Activated CD4-positive, alpha-beta T cell treated with anti-CD3 and anti-CD28 coated beads for 1 hour (primary cell): ENCODE measurements at regions not wholly inside any gene's neighbourhood (a gene's known extent, or its start where the extent isn't known, plus 50 kb on each side); places are given as distances from the start of the nearest gene placed in this dataset.

Source experiments
- DNase-seq: peaks from one replicate; pipeline ENCODE4 v3.0.0-alpha.2; 2020

- no peak for DNase-seq
These were observed 107.3 kb upstream of the CCDC196 start for GRCh38 chr14:66378712-66379505.

- no peak for DNase-seq
These were observed 106.0 kb upstream of the CCDC196 start for GRCh38 chr14:66380143-66380542.

DNA sequence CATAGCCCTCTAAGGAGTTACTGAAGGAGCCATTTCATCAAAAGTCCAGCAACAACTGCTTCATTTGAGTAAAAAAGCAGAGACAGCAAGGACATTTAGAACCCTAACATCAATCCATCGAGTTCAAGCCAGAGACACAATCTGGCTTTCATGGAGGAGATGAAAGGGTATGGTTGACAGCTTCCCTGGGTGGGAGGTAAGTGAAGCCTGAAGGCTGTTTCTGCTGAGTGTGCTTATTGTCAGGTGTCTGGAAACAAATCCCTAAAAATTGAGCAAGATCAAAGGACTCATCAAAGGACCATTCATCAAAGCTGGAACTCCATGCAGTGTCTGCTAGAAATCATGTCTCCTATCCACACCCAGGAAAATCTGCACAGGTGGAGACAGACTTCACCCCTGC is 104.4 kb upstream of the CCDC196 start:
- DNase-seq = no peak

GRCh38 chr14:66383257-66383656 is 102.9 kb upstream of the CCDC196 start:
- no peak for DNase-seq

GRCh38 chr14:66383771-66384170 is 102.4 kb upstream of the CCDC196 start:
- no peak for DNase-seq

GRCh38 chr14:66388516-66388915 is 97.7 kb upstream of the CCDC196 start:
- DNase-seq = no peak

DNA sequence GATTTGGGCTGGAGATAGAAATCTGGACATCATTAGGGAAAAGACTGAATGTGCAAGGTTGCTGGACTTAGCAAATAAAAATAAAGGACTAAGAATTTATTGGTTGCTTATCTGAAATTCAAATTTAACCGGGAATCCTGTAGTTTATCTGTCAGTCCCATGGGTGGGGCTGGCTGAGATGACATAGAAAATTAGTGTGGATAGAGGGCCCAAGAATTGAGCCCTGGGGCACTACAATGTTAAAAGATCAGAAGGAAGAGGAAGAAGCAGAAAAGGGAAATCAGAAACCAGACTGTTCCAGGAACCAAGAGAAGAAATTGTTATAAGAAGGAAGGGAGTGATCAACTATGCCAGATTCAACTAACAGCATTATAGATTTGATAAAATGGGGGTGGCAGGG is 96.7 kb upstream of the CCDC196 start:
- DNase-seq = no peak

- no peak for DNase-seq
These were observed 90.9 kb upstream of the CCDC196 start for GRCh38 chr14:66395300-66395699.

GRCh38 chr14:66396164-66396563 is 90.0 kb upstream of the CCDC196 start:
- DNase-seq = no peak

DNA sequence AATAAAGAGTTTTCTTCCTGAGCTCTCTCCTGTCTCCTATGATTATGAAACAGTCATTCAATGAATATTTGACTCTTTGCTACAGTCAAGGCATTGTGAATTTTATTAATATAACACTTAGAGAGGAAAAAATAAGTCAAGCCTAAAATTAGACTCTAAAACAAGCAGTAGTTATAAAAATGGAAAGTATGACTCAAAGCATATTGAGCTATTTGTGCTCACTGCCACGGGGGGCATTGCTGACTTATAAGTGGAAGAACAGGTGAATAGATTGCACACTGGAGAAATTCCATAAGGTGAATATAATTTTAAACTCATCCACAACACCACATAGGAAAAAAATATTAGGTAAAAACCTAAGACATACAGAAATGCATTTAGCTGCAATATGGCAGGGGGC is 87.7 kb upstream of the CCDC196 start:
- no peak for DNase-seq

DNA sequence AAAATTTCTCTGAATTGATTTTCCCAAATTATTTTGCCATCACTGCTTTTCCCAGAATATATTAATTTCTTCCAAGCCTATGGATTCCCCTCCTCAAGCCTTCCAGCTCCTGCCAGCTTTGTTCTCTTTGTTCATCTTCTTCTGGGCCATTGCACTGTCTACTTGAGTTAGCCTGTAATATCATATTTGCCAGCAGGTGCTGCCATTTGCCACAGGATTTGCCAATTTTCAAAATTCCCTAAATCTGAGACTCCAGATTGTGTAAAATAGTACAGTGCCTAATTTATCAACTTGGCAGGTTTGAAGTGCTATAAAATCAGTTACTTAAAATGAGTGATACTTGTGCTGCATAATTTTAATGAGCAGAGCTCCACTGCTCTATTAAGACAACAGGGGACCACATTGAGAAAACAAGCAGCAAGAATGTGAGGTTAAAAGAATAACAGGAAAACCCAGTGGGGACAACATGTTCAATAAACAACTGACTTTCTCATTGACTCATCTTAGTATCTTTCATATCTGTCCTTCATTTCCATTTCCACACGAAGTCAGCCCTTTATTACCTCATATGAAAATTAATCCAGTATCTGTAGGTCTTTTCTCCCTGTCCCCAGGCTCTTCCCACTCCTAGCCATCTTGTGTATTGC is 84.6 kb upstream of the CCDC196 start:
- DNase-seq = no peak

DNA sequence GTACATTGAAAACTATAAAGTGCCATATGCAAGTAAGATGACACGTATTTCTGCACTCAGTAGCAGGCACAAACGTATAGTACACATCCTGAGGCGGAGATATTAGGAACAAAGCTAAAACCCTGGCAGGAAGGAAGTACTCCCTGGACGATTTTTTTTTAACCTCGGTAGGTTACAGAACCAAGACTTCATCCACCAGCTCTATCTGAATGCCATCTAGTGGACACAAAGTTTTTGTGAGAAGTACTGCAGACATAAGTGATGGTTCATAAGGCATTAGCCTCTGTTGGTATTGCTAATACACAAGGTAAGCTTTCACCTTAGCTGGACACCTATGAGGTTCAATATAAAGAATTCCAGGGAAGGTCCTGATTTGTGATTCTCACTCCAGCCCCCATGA is 83.0 kb upstream of the CCDC196 start:
- DNase-seq = no peak

DNA sequence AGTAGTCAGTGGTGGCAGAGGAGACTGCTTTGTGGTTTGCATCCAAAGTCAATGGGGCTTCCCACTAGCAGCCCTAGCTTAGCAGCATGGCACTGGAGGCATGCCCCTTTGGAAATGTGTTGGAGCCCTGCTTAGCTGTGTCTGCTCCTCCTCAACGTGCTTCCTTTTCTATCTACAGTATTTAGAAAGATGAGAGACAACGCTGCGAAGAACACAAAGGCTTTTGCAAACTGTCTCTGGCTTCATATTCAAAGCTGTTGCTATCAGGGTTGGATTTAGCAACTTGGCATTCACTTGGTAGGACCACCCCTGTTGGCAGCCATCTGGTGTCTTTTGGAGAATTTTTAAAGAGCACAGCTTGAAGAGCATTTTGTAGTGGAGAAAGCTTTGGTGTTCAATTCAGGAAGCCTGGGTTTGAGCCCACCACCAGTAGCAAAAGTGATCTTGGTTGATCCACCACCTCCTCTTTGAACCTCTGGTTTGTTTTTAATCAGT is 82.1 kb upstream of the CCDC196 start:
- DNase-seq = no peak

- no peak for DNase-seq
These were observed 81.0 kb upstream of the CCDC196 start for GRCh38 chr14:66405158-66405557.

DNA sequence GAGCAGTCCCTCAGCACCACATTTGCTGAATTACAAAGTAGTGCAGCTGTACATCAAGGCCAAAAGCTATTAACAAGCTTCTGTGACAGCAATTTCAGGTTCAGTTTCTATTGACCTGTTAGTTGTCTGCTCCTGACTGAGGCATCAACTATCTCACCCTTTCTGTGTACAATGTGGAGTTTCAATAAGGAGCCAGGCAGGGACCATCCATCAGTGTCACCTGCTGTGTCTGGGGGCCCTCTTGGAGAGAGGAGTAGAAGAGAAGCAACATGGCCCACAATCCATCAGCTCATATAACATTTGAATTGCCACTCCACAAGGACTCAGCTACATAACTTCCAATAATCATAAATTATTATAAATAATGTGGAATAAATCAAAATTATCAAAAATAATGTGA is 72.3 kb upstream of the CCDC196 start:
- no peak for DNase-seq

GRCh38 chr14:66414511-66414910 is 71.7 kb upstream of the CCDC196 start:
- DNase-seq = no peak

GRCh38 chr14:66420251-66421006 is 65.7 kb upstream of the CCDC196 start:
- no peak for DNase-seq

- DNase-seq = no peak
These were observed 63.9 kb upstream of the CCDC196 start for GRCh38 chr14:66421990-66422946.

DNA sequence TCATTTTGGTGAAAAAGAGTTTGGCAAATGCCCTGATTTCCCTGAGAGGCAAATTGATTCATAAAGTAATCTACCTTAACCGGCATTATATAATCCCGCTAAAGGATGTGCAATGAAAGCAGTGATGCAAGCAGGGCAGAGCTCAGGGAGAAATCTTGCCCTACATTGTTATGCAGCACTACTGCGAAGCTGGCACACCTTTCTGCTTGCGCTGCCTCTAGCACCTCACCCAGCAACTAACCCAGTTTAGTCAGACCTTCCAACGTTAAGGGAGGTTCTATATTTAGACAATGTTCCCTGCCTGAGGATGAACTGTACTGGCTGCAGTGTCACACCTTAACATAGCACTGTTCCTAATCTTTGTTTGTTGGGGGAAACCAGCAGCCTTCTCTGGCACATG is 60.8 kb upstream of the CCDC196 start:
- DNase-seq = no peak

GRCh38 chr14:66426451-66426850 is 59.7 kb upstream of the CCDC196 start:
- no peak for DNase-seq

DNA sequence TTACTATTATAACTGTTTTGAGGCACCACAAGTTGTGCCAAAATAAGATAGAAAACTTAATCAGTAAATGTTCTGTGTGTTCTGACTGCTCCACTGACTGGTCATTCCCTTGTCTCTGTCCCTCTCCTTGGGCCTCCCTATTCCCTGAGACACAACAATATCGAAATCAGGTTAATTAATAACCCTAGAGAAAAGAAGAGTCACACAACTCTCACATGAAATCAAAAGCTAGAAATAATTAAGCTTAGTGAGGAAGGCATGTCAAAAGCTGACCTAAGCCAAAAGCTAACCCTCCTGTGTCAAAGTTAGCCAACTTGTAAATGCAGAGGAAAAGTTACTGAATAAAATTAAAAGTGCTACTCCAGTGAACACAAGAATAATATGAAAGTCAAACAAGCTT is 53.8 kb upstream of the CCDC196 start:
- DNase-seq = no peak

GRCh38 chr14:66434464-66434863 is 51.7 kb upstream of the CCDC196 start:
- DNase-seq = no peak

DNA sequence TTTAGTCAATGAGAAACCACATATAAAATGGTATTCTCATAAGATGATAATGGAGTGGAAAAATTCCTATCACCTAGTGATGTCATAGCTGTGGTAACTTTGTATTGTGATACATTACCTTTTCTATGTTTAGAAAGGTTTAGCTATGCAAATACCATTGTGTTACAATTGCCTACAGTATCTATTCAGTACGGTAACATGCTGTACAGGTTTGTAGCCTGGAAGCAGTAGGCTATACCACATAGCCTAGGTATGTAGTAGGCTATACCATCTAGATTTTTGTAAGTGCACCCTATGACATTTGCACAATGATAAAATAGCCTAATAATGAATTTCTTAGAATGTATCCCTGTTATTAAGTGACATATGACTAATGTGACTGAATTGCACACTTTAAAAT is 50.5 kb upstream of the CCDC196 start:
- DNase-seq = no peak
